ENCODE measurements at regions not wholly inside any gene's neighbourhood (a gene's known extent, or its start where the extent isn't known, plus 50 kb on each side); places are given as distances from the start of the nearest gene placed in this dataset.

- no peak for TF ChIP-seq YY1 (IDR thresholded peaks at IDR 0.05; ENCODE audit: low read depth)
- TF ChIP-seq, protein P1, sequence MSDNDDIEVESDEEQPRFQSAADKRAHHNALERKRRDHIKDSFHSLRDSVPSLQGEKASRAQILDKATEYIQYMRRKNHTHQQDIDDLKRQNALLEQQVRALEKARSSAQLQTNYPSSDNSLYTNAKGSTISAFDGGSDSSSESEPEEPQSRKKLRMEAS (IDR thresholded peaks at IDR 0.05), result no peak
- no peak for TF ChIP-seq EP300 (IDR thresholded peaks at IDR 0.05; ENCODE audit: borderline replicate concordance)
- TF ChIP-seq REST (IDR thresholded peaks at IDR 0.05; ENCODE audit: low read depth), result no peak
- no peak for TF ChIP-seq USF1 (IDR thresholded peaks at IDR 0.05)
- no peak for TF ChIP-seq TAF1 (IDR thresholded peaks at IDR 0.05; ENCODE audit: low read depth)
- TF ChIP-seq CREB1 (IDR thresholded peaks at IDR 0.05; ENCODE audit: low read depth), result no peak
- TF ChIP-seq RAD21 (IDR thresholded peaks at IDR 0.05; ENCODE audit: low read depth), result no peak
- TF ChIP-seq EGR1 (IDR thresholded peaks at IDR 0.05), result no peak
- TF ChIP-seq FOXM1 (IDR thresholded peaks at IDR 0.05; ENCODE audit: borderline replicate concordance, low read depth), result no peak
- no peak for TF ChIP-seq NFIC (IDR thresholded peaks at IDR 0.05)
These were observed 108.6 kb downstream of the EFNB2 start for GRCh38 chr13:106426909-106427308.
